ENCODE measurements at regions not wholly inside any gene's neighbourhood (a gene's known extent, or its start where the extent isn't known, plus 50 kb on each side); places are given as distances from the start of the nearest gene placed in this dataset.
A peak's percentile ranks its signal among the peaks of the same experiment; 100 is the strongest.

DNA sequence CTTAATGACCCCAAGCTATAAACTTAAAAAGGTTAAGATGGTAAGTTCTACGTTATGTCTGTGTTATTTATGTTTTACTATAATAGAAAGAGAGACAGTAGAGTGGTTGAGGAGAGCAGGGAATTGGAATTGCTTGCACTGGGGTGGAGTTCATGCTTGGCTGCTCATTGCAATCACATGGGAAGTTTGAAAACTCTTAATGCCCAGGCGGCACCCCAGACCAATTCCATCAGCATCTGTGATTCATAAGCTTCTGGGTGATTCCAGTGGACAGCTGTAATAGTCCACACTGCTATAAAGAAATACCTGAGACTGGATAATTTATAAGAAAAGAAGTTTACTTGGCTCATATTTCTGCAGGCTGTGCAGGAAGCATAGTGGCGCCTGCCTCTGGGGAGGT lies 323.9 kb upstream of the MSX2 start:
- DNase-seq (ENCODE audit: low read depth), result no peak

DNA sequence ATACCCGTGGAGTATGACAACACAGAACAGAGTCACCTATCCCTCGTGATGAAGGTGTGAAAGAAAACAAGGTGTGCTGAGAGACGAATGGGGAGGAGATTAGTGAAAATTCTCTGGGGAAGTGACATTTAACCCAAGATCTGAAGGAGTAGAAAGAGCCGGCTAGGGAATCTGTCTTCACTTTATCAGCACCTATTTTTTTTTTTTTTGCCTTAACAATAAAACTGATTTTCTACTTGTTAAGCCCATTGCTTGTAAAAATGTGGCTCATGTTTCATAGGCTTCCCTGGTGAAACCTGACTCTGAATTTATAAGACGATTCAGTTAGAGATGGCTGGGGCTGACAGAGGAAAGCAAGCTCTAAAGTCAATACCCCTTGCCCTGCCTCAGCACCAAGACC lies 322.6 kb upstream of the MSX2 start:
- no peak for DNase-seq (ENCODE audit: low read depth)

DNA sequence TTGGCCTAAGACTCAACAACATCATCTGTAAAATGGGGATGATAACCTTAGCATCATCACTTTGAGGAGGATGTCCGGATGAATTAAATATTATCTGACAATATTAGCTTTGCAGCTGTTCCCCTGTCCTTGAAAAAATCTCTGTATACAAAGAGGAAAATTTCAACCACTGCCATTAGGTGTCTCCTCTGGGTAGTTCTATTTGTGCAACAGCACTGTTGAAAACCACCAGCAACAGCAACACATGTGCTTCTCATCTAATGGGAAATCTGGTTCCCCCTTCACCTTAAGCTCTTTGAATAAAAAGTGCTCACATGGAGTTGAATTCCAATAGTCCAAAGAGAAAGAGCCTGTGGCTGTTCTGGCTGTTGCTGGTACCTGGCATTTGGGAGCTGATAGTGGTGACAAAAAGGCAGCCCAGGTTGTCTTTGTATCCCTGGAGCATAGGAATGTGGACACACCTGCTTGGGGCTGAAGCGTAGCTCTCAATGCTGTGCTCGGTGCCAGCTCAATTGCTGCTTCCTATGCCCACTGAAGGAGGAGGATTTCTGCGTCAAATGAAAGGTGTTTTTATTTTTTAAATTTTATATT lies 322.1 kb upstream of the MSX2 start:
- peak; percentile 10 for DNase-seq (ENCODE audit: low read depth)

DNA sequence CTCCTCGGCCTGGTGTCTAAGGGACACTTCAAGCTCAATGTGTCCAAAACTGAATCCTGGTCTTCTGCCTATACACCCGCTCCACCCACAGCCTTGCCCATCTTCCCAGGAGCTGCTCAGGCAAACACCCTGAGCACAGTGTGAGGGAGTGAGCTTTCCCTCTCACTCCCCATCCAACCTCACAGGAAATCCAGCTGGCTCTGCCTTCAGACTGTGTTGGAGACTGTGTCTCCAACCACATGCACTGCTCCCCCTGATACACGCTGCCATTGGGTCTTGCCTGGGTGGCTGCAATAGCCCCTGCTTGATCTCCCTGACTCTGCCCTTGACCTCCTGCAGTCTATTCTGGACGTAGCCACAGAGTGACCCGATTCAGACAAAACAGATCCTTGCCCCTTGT lies 319.5 kb upstream of the MSX2 start:
- no peak for DNase-seq (ENCODE audit: low read depth)

DNA sequence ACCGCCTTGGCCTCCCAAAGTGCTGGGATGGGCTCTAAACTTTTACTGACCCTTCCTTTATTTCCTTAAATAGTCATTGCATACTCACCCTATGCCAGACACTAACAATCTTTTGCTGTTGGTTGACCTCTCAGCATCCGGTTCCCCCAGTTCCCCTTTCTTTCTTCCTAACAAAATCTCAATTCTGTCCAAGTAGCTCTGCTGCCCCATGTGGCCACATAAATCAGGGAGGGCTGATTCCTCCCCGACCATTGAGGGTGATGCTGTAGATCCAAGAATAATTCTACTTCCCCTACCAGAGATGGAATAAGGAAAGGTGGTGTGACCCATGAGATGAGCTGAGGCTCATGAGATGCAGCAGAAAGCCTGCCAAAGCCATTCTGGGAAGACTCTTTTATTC lies 315.3 kb upstream of the MSX2 start:
- DNase-seq (ENCODE audit: low read depth), result no peak

DNA sequence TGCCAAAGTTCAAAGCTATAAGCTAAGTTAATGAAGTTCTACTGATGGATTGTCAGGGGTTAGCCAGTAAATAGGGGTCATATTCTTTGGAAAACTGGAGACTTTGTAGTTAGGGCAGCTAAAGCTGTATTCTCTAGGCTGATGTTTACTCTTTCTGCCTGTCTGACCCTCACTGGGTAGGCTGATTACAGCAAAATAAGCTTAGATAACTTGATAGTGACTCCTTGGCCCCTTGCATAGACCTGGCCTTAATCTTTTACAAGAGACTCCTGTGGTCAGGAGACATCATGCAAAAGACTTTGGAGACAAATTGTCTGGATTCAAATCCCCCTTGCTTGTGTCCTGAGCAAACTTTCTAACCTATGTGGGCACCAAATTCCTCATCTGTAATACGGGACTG lies 314.4 kb upstream of the MSX2 start:
- no peak for DNase-seq (ENCODE audit: low read depth)

DNA sequence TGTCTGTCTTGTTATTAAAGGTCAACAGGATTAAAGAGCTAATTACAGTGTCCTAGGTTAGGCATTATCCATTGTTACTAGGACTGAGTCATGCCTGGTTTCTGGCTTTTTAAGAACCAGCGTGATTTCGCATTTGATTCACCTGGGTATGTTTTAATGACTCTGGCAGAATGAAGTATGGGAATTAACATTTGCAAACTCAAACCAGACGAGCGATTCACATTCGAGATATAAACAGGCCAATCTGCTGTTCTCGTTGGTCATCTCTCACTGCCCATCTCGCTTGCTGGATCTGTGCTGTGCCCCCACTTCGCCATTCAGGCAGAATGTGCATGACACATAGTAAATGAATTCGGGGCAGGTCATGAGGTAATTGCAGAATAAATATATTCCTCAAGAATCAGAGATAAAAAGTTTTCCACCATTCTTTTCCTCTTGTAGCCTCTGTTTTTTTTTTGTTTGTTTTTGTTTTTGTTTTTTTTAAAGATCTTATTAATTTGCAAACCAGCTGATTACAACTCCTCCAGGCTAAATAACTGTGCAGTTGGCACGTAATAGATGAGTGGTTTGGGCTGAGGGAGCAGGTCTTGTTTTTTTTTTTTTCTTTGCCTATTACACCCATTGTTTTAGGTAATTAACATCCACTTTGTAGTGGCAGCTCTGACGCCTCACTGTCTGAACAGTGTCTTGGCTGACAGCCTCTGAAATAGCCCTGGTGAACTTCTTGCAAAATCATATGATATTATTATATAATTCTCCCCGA lies 313.5 kb upstream of the MSX2 start:
- no peak for DNase-seq (ENCODE audit: low read depth)

DNA sequence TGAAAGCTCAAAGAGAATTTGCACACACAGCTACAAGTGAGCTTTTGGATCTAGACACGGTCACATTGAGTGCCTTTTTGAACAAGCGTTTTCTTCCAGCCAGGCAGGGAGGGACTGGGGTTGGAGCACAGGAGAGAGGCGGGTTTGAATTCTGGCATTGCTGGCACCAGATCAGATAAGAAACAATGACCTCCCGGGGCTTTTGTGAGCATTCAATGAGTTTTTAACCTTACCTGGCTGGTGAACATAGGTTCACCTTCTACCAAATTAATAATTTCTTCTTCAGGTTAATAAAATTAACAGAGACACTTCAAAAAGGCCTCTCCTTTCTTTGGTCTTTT lies 312.9 kb upstream of the MSX2 start:
- DNase-seq (ENCODE audit: low read depth), result no peak

DNA sequence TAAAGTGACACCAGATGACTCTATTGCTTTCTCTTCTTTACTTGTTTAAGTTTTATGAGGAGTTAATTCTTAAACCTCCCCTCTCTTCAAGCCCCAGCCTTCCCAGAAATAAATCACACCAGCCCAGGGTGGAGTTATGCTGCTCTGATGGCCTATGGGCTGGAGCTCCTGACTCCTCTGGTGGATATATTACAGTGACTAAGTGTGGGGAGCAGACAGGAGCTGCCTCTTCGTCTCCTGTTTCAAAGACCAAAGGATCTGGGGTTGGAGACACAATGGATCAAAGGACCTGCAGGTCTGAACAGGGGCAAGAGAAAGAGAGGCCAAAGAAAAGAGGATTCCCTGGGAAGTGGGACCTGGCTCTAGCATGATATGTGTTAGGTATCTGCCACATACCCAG lies 312.0 kb upstream of the MSX2 start:
- no peak for DNase-seq (ENCODE audit: low read depth)

DNA sequence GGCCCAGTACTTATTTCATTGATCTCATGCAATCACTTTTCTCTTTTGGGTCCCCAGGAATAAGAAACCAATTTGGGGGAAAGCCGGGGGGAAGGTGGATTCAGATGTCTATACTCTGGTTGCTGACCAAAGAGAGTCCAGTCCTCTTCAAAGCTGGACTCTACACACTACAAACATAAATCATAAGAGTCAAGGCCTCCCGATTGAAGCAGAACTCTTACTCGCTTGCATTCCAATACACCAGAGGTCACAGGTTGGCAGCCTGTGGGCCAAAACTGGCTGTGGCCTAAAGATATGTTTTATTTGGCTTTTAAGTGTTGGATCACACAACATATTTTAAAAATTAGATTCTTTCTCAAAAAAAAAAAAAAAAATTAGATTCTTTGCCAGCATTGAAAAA lies 311.4 kb upstream of the MSX2 start:
- no peak for DNase-seq (ENCODE audit: low read depth)

DNA sequence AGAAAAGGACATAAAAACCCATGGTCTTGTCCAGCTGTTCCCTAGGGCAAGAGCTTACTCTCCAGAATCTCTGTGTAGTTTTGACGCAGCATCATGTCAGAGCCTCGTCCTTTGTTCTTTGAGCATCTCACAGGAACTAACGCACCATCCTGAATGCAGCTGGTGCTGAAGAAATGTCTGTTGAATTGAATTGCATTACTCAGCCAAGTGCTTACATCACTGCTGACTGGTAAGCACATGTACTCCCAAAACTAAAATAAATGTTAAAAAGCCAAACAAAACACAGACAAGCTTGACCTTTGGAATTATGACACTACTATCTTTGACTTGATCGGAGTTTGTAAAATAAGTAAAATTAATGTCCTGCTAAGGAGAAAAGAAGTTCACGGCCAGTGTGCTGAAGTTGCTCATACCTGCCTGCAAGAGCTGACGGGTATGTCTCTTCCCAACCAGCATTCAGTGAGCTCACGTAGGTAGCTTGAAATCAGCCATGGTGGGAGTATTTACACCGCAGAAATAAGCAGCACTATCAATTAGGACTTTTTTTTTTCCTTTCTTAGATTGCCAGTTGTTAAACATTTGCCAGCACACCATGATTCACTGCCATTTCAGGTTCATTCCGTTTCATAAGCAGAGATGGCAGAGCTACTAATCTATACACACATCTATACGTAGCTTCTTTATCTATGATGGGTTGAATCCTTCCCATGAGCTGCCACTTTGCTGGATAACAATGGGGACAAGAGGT lies 310.6 kb upstream of the MSX2 start:
- no peak for DNase-seq (ENCODE audit: low read depth)

DNA sequence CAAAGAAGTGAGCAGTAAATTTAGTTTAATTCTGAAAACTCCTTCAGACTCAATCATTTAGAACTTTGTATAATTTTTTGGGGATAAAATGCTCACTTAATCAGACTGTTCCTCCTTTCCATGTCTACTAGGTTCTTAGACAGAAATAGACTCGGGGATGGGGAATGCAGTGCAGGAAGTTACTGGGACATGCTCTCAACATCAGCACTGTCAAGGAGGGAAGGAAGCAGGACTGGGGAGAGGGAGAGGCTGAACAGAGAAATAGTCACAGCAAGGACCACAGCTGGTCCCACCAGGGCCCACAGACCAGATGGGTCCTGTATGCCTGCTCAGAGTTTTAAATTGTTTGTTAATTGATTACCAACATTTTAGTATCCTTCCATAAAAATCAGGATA lies 310.1 kb upstream of the MSX2 start:
- DNase-seq (ENCODE audit: low read depth), result no peak

DNA sequence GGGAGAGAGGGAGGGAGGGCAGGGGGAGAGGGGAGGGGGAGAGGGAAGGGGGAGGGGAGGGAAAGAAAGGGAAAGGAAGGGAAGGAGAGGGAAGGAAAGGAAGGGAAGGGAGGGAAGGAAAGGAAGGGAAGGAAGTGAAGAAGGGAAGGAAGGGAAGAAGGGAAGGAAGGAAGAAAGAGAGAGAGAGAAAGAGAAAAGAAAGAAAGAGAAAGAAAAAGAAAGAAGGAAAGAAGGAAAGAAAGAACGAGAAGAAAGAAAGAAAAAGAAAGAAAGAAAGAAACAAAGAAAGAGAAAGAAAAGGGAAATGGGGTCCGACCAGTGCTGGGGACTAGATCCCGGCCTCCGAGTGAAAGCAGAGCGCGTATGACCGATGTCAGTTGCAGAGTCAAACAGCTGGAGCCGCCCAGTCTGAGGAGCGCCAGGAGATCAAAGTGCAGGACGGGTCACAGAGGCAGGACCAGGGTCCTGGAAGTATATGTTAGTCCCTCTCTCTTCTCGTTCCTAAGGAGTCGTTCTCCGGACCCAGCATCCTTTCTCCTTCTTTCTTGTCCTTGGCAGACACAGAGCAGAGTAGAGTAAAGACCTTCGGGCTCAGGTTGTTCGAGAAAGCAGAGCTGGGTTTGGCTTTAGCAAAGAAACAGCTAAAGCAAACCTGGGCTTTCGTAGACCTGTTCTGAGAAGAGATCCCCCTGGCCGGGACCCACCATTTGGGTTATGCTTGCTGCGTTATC lies 305.4 kb upstream of the MSX2 start:
- DNase-seq (ENCODE audit: low read depth), result peak; percentile 9

DNA sequence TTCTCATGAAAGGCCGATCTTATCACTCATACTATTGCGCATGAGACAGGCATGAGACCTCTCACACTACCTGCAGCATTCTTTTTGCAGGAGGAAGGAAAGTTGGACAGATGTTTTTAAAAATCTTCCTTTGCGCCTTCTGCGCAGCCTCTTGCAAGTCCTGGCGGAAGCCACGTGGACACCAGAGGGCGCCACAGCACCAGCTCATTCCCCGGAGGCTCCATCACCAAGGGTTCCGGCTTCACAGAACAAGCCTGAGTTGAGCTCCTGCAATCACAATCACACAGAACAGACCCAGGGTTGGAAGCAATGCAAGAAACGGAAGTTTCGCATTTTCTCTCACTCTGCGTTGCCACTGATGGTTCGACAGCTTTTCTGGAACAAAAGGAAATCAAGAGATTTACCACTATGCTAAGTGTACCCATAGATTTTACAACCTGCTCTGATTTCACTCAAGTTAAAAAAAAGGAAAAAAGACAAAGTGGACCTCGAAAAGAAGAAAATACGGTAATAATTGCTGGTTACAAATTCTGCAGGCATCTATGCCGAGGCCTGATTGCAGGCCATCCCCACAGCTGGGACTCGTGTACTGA lies 304.7 kb upstream of the MSX2 start:
- DNase-seq (ENCODE audit: low read depth), result peak; percentile 89

DNA sequence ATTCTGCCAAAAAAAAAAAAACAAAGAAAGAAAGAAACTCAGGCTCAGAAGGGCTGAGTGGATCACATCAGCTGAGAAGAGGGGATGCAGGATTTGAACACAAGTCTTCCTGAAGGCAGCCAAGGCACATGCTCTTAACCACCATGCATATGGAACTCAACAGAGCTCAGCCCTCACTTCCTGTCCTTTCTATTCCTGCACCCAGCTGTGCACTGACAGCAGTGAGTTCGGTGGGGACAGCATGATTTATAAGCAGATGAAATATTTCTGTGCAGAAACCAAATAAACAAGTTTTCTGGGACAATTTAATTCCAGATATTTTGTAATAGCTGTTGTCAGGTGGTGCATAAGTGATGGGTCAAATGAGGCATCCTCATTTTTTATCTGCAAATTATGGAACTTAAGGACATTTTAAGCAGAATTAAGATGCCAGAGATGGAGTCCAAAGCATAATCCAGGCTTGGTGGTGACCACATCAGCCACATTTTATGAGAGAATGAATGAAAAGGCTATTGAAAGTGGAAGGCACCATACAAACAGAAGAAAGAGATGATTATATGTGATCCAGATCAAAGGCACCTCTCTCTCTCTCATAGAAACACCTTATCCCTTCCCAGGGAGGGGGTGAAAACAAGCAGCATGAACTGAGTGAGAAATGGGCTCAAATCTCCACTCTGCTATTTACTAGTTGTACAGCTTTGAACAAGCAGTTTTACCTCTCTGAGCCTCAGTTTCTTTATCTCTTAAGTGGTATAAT lies 303.6 kb upstream of the MSX2 start:
- DNase-seq (ENCODE audit: low read depth), result no peak

DNA sequence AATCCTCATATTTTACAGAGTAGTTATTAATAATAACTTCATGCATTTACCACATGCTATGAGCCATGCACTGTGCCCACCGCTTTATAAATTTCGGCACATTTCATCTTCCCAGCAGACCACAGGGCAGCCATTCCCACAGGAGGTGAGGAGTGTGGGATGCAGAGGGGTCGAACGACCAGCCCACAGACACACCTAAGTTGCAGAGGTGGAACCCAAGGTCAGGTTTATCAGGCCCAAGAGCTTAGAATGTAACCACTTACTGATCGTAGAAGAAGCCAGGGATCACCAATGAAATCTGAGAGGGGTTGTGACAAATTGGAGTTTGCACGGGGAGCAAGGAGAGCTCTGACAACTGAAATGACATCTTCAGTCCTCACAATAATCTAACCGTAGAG lies 303.0 kb upstream of the MSX2 start:
- no peak for DNase-seq (ENCODE audit: low read depth)

DNA sequence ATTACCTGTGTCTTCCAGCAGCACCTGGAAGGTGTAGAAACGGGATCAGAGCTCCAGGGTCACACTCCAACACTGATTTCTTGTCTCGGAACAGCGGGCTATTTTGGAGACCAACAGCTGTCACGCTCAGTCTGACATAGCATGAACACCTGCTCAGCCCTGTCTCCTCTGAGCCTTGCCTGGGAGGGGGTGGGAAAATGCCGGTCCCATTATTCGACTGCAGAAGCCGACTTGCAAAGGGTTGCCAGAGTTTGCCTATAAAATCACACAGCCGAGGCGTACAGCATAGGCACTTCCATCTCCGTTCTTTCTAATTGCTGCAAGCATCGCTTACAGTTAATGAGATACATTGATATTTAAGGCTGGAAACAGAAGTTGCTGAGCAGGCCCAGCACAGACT lies 300.8 kb upstream of the MSX2 start:
- DNase-seq (ENCODE audit: low read depth), result peak; percentile 88

DNA sequence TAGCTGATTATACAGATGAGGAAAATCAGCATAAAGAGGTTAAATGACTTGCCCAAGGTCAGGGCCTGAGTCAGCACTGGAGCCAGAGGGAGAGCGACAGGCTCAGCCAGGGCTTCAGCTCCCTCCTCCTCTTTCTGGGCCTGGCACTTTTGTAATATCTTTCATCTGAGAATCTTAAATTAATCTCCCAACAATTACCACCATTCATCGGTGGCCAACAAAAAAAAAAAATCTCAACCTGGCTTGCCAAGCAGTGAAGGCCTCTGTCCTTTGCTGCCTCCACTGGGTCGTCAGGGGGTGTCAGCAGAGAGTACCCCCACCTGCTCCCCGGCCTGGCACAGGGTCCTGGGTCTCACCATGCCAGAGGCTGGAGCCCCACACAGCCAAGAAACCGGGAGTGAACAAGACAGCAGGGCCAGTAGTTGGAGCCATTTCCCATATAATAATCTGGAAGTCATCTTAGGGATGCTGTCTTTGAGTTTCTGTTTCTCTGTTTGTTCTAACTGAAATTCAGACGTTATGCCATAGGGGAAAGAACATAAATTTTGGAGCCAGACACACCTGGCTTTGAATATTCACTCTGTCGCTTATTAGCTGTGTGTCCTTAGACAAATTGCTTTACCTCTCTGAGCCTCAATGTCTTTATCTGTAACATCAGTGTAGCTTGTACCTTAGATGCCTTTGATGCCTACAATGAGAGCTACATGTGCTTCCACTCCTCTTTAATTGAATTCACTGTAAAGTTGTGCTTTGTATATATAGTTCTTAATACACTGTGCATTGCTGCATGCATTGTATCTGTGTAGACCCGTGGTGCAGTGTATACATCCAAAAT lies 299.9 kb upstream of the MSX2 start:
- peak; percentile 45 for DNase-seq (ENCODE audit: low read depth)

DNA sequence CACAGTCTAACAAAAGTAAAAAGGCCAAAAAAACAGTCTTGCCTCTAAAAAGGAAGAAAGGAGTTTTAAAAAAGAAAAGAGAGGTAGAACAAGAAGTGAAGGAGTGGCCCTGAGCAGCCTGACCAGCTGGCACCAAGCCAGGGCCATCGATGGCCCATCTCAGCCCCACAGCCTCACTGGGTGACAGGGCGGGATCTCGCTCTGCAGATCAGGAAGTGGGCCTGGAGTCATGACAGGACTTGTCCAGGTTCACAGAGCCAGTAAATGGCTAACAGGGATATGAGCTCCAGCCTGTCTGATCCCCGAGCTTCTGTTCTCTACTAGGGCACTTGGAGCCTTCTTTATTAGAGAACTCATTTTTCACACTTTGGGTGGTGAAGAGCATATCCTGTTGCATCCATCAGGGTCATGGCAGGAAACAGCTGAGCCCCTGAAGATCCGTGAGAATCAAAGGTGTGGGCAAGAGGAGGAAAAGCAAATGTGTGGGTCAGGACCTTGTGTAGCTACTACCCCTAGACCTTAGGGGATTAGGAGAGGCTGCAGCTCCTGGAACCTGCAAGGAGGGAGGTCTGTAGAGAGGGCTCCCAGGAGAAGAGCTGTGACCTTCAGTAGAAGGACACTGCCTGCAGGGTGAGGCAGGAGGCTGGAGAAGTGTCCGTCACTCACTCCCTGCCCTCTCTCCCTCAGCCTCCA lies 299.0 kb upstream of the MSX2 start:
- DNase-seq (ENCODE audit: low read depth), result peak; percentile 6

DNA sequence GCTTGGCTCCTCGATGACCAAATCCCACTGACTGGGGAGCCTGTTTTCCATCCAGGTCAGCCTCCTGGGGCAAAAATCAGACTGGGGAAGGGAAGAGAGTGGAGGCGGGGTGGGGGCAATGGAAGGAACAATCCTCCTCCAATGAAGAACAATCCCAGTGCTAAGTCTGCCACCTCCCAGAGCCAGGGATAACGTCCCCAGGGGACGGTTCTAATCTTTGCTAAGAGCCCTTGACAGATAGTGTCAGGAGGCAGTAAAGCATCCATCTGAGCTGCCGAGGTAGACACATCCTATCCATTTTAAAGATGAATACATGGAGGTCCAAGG lies 298.5 kb upstream of the MSX2 start:
- DNase-seq (ENCODE audit: low read depth), result no peak

Data from myocyte (in vitro differentiated cells).